Transverse colon (tissue), 4 donors: ENCODE measurements at regions not wholly inside any gene's neighbourhood (a gene's known extent, or its start where the extent isn't known, plus 50 kb on each side); places are given as distances from the start of the nearest gene placed in this dataset.

Experiments used
- POLR2AphosphoS5 ChIP-seq, 3 donors: sonication (generic); formaldehyde crosslinking; IDR thresholded peaks; one replicate each; pipeline ENCODE4 v1.6.1; 2016; ENCODE audit warnings: antibody characterized with exemption in 3 of 3
- TF ChIP-seq, protein P1 (sequence below), 5 experiments: fragments of 200-600 bp in 3 of 5; fragments of 450-650 bp in 2 of 5; sonication (generic) in 3 of 5; IDR thresholded peaks; 1 replicate in 2 of 5; 2 replicates in 3 of 5; pipeline ENCODE4 v1.5.1; 2016 to 2017; ENCODE audit warnings: antibody characterized with exemption in 5 of 5, inconsistent platforms in 3 of 5, mild to moderate bottlenecking in 2 of 5, moderate library complexity in 1 of 5

DNA sequence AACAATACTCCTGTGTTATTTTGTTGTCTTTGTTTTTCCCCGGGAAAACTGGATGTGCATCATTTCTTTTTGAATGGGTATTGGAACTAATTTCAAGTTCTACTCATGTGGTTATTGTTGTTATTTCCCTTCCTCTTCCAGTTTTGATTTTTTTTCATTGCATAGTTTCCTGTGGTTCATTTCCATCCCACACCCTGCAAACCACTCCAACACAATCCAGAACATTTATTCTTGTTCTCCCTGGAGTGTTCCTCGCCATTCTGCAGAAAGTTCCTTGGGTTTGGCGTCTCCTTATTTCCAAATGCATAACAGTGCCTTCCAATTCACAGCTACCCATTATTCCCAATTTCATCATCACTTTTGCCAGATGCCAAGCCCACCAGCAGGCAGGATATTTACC, 775.1 kb downstream of the TNS3 start:
- TF ChIP-seq, protein P1, sequence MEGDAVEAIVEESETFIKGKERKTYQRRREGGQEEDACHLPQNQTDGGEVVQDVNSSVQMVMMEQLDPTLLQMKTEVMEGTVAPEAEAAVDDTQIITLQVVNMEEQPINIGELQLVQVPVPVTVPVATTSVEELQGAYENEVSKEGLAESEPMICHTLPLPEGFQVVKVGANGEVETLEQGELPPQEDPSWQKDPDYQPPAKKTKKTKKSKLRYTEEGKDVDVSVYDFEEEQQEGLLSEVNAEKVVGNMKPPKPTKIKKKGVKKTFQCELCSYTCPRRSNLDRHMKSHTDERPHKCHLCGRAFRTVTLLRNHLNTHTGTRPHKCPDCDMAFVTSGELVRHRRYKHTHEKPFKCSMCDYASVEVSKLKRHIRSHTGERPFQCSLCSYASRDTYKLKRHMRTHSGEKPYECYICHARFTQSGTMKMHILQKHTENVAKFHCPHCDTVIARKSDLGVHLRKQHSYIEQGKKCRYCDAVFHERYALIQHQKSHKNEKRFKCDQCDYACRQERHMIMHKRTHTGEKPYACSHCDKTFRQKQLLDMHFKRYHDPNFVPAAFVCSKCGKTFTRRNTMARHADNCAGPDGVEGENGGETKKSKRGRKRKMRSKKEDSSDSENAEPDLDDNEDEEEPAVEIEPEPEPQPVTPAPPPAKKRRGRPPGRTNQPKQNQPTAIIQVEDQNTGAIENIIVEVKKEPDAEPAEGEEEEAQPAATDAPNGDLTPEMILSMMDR (IDR thresholded peaks at IDR 0.05) = no peak
- TF ChIP-seq POLR2AphosphoS5 (IDR thresholded peaks at IDR 0.05) = no peak
